ENCODE measurements at regions not wholly inside any gene's neighbourhood (a gene's known extent, or its start where the extent isn't known, plus 50 kb on each side); places are given as distances from the start of the nearest gene placed in this dataset.

GRCh38 chr7:109950256-109950655 lies 1140.7 kb upstream of the LRRN3 start:
- no peak overlapping the region for H3K27ac ChIP-seq
- H3K4me3 ChIP-seq, result no peak overlapping the region

GRCh38 chr7:109950821-109951564 lies 1139.9 kb upstream of the LRRN3 start:
- no peak overlapping the region for H3K4me3 ChIP-seq
- no peak overlapping the region for H3K27ac ChIP-seq

GRCh38 chr7:109951565-109951928 lies 1139.4 kb upstream of the LRRN3 start:
- H3K4me3 ChIP-seq, result no peak overlapping the region
- H3K27ac ChIP-seq, result no peak overlapping the region

GRCh38 chr7:109955986-109956385 lies 1134.9 kb upstream of the LRRN3 start:
- H3K4me3 ChIP-seq, result no peak overlapping the region
- H3K27ac ChIP-seq, result no peak overlapping the region

GRCh38 chr7:109956916-109957315 lies 1134.0 kb upstream of the LRRN3 start:
- no peak overlapping the region for H3K27ac ChIP-seq
- H3K4me3 ChIP-seq, result no peak overlapping the region

GRCh38 chr7:109963741-109964140 lies 1127.2 kb upstream of the LRRN3 start:
- H3K27ac ChIP-seq, result no peak overlapping the region
- H3K4me3 ChIP-seq, result no peak overlapping the region

- Histone ChIP-seq H3K27ac (no peak overlapping the region), H3K4me3 (no peak overlapping the region)
Observed at GRCh38 chr7:109964780-109965179, 1126.1 kb upstream of the LRRN3 start.

- Histone ChIP-seq H3K27ac (no peak overlapping the region), H3K4me3 (no peak overlapping the region)
Observed at GRCh38 chr7:109967406-109967805, 1123.5 kb upstream of the LRRN3 start.

- Histone ChIP-seq H3K27ac (no peak overlapping the region), H3K4me3 (no peak overlapping the region)
Observed at GRCh38 chr7:109983618-109984017, 1107.3 kb upstream of the LRRN3 start.

- no peak overlapping the region for H3K4me3 ChIP-seq
- H3K27ac ChIP-seq, result no peak overlapping the region
Observed at GRCh38 chr7:109984729-109985128, 1106.2 kb upstream of the LRRN3 start.

- Histone ChIP-seq H3K4me3 (no peak overlapping the region), H3K27ac (no peak overlapping the region)
Observed at GRCh38 chr7:109986701-109987100, 1104.2 kb upstream of the LRRN3 start.

- H3K27ac ChIP-seq, result no peak overlapping the region
- no peak overlapping the region for H3K4me3 ChIP-seq
Observed at GRCh38 chr7:109996411-109996810, 1094.5 kb upstream of the LRRN3 start.

GRCh38 chr7:109996927-109997326 lies 1094.0 kb upstream of the LRRN3 start:
- Histone ChIP-seq H3K4me3 (no peak overlapping the region), H3K27ac (no peak overlapping the region)

- Histone ChIP-seq H3K27ac (no peak overlapping the region), H3K4me3 (no peak overlapping the region)
Observed at GRCh38 chr7:109997837-109998236, 1093.1 kb upstream of the LRRN3 start.

- Histone ChIP-seq H3K27ac (no peak overlapping the region), H3K4me3 (no peak overlapping the region)
Observed at GRCh38 chr7:110001254-110001938, 1089.5 kb upstream of the LRRN3 start.

GRCh38 chr7:110003827-110004226 lies 1087.1 kb upstream of the LRRN3 start:
- Histone ChIP-seq H3K27ac (no peak overlapping the region), H3K4me3 (no peak overlapping the region)

- Histone ChIP-seq H3K27ac (no peak overlapping the region), H3K4me3 (no peak overlapping the region)
Observed at GRCh38 chr7:110007320-110008063, 1083.4 kb upstream of the LRRN3 start.

GRCh38 chr7:110010359-110010758 lies 1080.6 kb upstream of the LRRN3 start:
- H3K4me3 ChIP-seq, result no peak overlapping the region
- no peak overlapping the region for H3K27ac ChIP-seq

- H3K27ac ChIP-seq, result no peak overlapping the region
- no peak overlapping the region for H3K4me3 ChIP-seq
Observed at GRCh38 chr7:110017405-110017804, 1073.5 kb upstream of the LRRN3 start.

GRCh38 chr7:110027385-110027784 lies 1063.5 kb upstream of the LRRN3 start:
- Histone ChIP-seq H3K4me3 (no peak overlapping the region), H3K27ac (no peak overlapping the region)

GRCh38 chr7:110043519-110043918 lies 1047.4 kb upstream of the LRRN3 start:
- H3K27ac ChIP-seq, result no peak overlapping the region

More at GRCh38 chr7:110043519-110043918, 1047.4 kb upstream of the LRRN3 start:
- H3K4me3 ChIP-seq, result no peak overlapping the region
